Left forelimb (tissue), 1 donor: ENCODE measurements at regions not wholly inside any gene's neighbourhood (a gene's known extent, or its start where the extent isn't known, plus 50 kb on each side); places are given as distances from the start of the nearest gene placed in this dataset.

Experiments
- DNase-seq: peaks from one replicate; pipeline ENCODE4 v3.0.0-alpha.2; 2018; ENCODE audit warnings: low spot score

- no peak for DNase-seq
Measured at GRCh38 chr12:113658006-113658655, 186.5 kb upstream of the LHX5 start.

- DNase-seq = no peak
Measured at GRCh38 chr12:113655919-113656318, 184.2 kb upstream of the LHX5 start.

- no peak for DNase-seq
Measured at GRCh38 chr12:113655479-113655878, 183.8 kb upstream of the LHX5 start.

- no peak for DNase-seq
Measured at GRCh38 chr12:113651662-113652061, 180.0 kb upstream of the LHX5 start.

- no peak for DNase-seq
Measured at GRCh38 chr12:113650476-113650875, 178.8 kb upstream of the LHX5 start.

GRCh38 chr12:113649256-113649830 lies 177.7 kb upstream of the LHX5 start:
- no peak for DNase-seq

GRCh38 chr12:113647048-113647447 lies 175.4 kb upstream of the LHX5 start:
- no peak for DNase-seq

- no peak for DNase-seq
Measured at GRCh38 chr12:113645603-113646002, 173.9 kb upstream of the LHX5 start.

GRCh38 chr12:113645183-113645582 lies 173.5 kb upstream of the LHX5 start:
- DNase-seq = no peak

GRCh38 chr12:113643177-113643974 lies 171.7 kb upstream of the LHX5 start:
- no peak for DNase-seq

- DNase-seq = no peak
Measured at GRCh38 chr12:113642672-113643071, 171.0 kb upstream of the LHX5 start.

GRCh38 chr12:113642216-113642615 lies 170.5 kb upstream of the LHX5 start:
- DNase-seq = no peak

GRCh38 chr12:113641426-113642030 lies 169.9 kb upstream of the LHX5 start:
- DNase-seq = no peak

GRCh38 chr12:113640837-113641236 lies 169.2 kb upstream of the LHX5 start:
- no peak for DNase-seq

- no peak for DNase-seq
Measured at GRCh38 chr12:113639474-113639873, 167.8 kb upstream of the LHX5 start.

- no peak for DNase-seq
Measured at GRCh38 chr12:113638460-113638775, 166.7 kb upstream of the LHX5 start.

- DNase-seq = no peak
Measured at GRCh38 chr12:113634982-113635381, 163.3 kb upstream of the LHX5 start.

GRCh38 chr12:113634474-113634873 lies 162.8 kb upstream of the LHX5 start:
- DNase-seq = no peak

- no peak for DNase-seq
Measured at GRCh38 chr12:113633678-113634332, 162.1 kb upstream of the LHX5 start.

GRCh38 chr12:113630625-113631024 lies 159.0 kb upstream of the LHX5 start:
- no peak for DNase-seq

- no peak for DNase-seq
Measured at GRCh38 chr12:113625499-113625898, 153.8 kb upstream of the LHX5 start.

- no peak for DNase-seq
Measured at GRCh38 chr12:113622410-113622809, 150.7 kb upstream of the LHX5 start.
